Mesendoderm (in vitro differentiated cells): ENCODE measurements at regions not wholly inside any gene's neighbourhood (a gene's known extent, or its start where the extent isn't known, plus 50 kb on each side); places are given as distances from the start of the nearest gene placed in this dataset.

Experiments
- DNase-seq: peaks from one replicate; pipeline ENCODE4 v3.0.0; 2013
- H2AK5ac ChIP-seq: 2 replicates; pipeline ENCODE4 v1.6.1; 2013; ENCODE audit warnings: low read length, inconsistent platforms
- H2BK120ac ChIP-seq: 2 replicates; pipeline ENCODE4 v1.6.1; 2013; ENCODE audit warnings: low read depth, mild to moderate bottlenecking, low read length, moderate library complexity, mixed read lengths
- H2BK15ac ChIP-seq: replicated peaks from 2 replicates; pipeline ENCODE4 v1.6.1; 2013; ENCODE audit warnings: low read depth, mild to moderate bottlenecking, moderate library complexity
- H2BK5ac ChIP-seq: 2 replicates; pipeline ENCODE4 v1.6.1; 2013; ENCODE audit warnings: low read length, inconsistent platforms
- H3K18ac ChIP-seq: 2 replicates; pipeline ENCODE4 v1.6.1; 2013; ENCODE audit warnings: mild to moderate bottlenecking, low read length, mixed read lengths
- H3K23ac ChIP-seq: one replicate; pipeline ENCODE4 v1.6.1; 2013; ENCODE audit warnings: low read length
- H3K27ac ChIP-seq: 2 replicates; pipeline ENCODE4 v1.5.1; 2013; ENCODE audit warnings: low read depth, mild to moderate bottlenecking, inconsistent platforms, low read length, moderate library complexity
- H3K27me3 ChIP-seq: 2 replicates; pipeline ENCODE4 v1.6.1; 2013; ENCODE audit warnings: low read length, control low read depth, mild to moderate bottlenecking, inconsistent platforms; ENCODE audit not compliant: insufficient read depth, poor library complexity
- H3K36me3 ChIP-seq: 2 replicates; pipeline ENCODE4 v1.6.1; 2013; ENCODE audit warnings: low read length, inconsistent platforms; ENCODE audit not compliant: control insufficient read depth, insufficient read depth
- H3K4ac ChIP-seq: one replicate; pipeline ENCODE4 v1.6.1; 2013; ENCODE audit warnings: low read depth, mild to moderate bottlenecking, low read length, moderate library complexity
- H3K4me1 ChIP-seq: 2 replicates; pipeline ENCODE4 v1.6.1; 2013; ENCODE audit warnings: low read depth, low read length, inconsistent platforms; ENCODE audit not compliant: control insufficient read depth
- H3K4me2 ChIP-seq: 2 replicates; pipeline ENCODE4 v1.6.1; 2013; ENCODE audit warnings: low read length
- H3K4me3 ChIP-seq: 2 replicates; pipeline ENCODE4 v1.5.1; 2013; ENCODE audit warnings: mild to moderate bottlenecking, low read length
- H3K56ac ChIP-seq: one replicate; pipeline ENCODE4 v1.6.1; 2013; ENCODE audit warnings: low read length
- H3K79me1 ChIP-seq: 2 replicates; pipeline ENCODE4 v1.6.1; 2013; ENCODE audit warnings: low read length, inconsistent platforms
- H3K79me2 ChIP-seq: 2 replicates; pipeline ENCODE4 v1.6.1; 2013; ENCODE audit warnings: mild to moderate bottlenecking, low read length; ENCODE audit not compliant: control insufficient read depth, insufficient read depth
- H3K9ac ChIP-seq: 2 replicates; pipeline ENCODE4 v1.6.1; 2013; ENCODE audit warnings: low read length, inconsistent platforms
- H4K5ac ChIP-seq: one replicate; pipeline ENCODE4 v1.6.1; 2013; ENCODE audit warnings: low read length
- H4K8ac ChIP-seq: one replicate; pipeline ENCODE4 v1.6.1; 2013; ENCODE audit warnings: low read depth, mild to moderate bottlenecking, control low read depth, low read length, moderate library complexity
- WGBS: extraction: QIAGEN DNeasy Blood & Tissue Kit; methylation state at CpG from one replicate; pipeline ENCODE4 v1.1.7; 2013; ENCODE audit warnings: low lambda C conversion rate, missing lambda C conversion rate; ENCODE audit not compliant: insufficient coverage; ENCODE audit errors: extremely low coverage; 5-methylcytosine and 5-hydroxymethylcytosine counted together

DNA sequence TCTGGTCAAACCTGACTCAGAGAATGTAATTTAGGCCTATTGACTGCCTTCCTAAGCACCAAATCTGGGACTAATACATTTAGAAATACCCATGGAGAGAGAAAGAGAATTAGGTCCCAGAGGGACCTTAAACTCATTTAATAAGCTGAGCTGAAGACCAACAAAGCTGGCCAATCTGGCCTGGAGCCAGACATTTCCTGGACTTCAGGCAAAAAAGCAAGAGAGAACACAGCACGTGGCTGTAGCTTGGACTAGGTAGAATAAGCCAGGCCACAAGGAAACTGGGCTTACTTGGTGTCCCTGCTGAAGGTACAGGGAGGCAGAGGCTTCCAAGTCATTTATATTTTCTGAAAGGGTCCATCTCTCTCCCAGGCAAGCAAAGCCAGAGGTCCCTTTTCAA is 88.1 kb downstream of the RTP4 start:
- Histone ChIP-seq H3K9ac (no peak overlapping the region), H2BK15ac (no peak overlapping the region), H3K4ac (no peak overlapping the region), H3K36me3 (no peaks in the 10 kb centered on the region), H4K5ac (no peak overlapping the region), H2AK5ac (no peak overlapping the region), H3K79me2 (no peaks in the 10 kb centered on the region), H2BK5ac (no peak overlapping the region), H3K23ac (no peak overlapping the region), H3K4me1 (peaks cover 2% of the 10 kb centered on the region), H3K27me3 (no peaks in the 10 kb centered on the region), H3K27ac (no peak overlapping the region), H3K79me1 (no peaks in the 10 kb centered on the region), H2BK120ac (no peak overlapping the region), H3K18ac (peak overlapping the region; percentile 1), H3K56ac (no peak overlapping the region), H4K8ac (no peak overlapping the region), H3K4me3 (no peak overlapping the region), H3K4me2 (no peak overlapping the region)
- WGBS = no CpG with 5 or more reads among the region's 1 CpG
- DNase-seq = no peak

DNA sequence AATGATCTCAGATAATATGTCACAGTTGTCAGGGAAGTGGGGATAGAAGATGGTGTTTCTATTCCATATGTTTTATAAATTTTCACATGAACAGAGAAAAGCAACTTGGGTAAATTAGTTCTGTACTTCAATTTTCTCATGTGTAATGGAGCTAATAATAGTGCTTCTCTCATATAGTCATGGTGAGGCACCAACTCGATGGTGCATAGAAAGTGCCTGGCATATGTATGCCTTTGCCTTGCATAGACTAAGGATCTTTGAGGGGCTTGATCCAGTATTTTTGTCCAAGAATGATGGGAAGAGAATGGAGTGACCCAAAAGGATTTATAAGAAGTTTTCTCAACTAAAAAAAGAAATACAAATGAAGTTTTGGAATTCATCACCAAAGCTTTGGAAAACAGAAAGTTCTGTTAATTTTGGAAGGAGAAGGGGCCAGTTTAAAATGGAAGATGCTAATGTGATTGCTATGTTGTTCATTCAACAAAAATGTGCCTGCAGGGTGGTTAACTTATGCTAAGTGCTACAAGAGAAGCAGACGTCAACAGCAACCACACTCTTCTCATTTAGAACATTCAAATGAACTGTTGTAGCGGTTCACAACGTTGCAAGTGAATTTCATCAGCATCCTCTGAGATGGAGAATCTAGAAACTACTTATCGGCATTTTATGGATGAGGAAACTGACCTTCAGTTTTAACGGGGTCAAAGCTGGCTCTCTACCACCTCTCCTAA is 86.1 kb downstream of the RTP4 start:
- Histone ChIP-seq H3K4ac (no peak overlapping the region), H3K18ac (peak overlapping the region; percentile 75), H3K79me2 (no peaks in the 10 kb centered on the region), H3K4me1 (peaks cover 7% of the 10 kb centered on the region), H4K8ac (no peak overlapping the region), H4K5ac (no peak overlapping the region), H2BK120ac (no peak overlapping the region), H3K4me2 (no peak overlapping the region), H3K27ac (peak overlapping the region; percentile 60), H2AK5ac (no peak overlapping the region), H2BK5ac (no peak overlapping the region), H3K79me1 (no peaks in the 10 kb centered on the region), H3K9ac (no peak overlapping the region), H3K27me3 (no peaks in the 10 kb centered on the region), H3K36me3 (no peaks in the 10 kb centered on the region), H3K23ac (no peak overlapping the region), H3K4me3 (no peak overlapping the region), H3K56ac (no peak overlapping the region), H2BK15ac (peak overlapping the region; percentile 25)
- DNase-seq = peak; percentile 82
- WGBS = no CpG with 5 or more reads among the region's 6 CpGs

DNA sequence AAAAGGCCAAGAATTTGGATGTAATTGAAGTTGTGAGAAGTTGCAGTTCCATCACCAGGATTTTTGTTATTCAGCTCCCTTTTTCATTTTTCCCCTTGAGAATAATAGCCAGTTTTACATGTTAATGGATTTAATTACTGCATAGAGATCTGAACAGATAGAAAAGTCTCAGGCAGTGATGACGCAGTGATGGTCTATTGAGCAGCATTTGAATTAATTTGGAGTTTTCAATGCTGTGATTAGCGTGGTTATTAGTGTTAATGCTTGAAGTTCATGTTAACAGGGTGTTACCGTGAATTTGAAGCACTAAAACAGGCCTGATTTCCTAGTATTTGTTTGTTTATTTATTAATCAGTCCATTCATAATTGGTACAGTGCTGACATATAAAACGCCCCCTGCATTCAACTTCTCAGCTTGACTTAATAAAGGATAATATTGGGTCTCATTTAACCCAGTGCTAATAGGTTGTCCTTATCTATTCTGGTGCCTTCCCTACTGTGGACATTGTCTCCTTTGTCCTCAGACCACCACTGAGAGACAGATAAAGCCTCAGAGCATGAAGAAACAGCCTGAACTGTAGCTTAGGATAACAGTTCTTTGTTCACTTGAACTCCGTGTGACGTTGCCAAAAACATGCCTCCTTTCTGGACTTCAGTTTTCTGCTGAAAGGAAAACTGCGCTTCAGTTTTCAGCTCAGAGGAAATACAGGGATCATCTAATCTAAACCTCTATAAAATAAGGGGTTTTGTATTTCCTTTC is 82.4 kb downstream of the RTP4 start:
- Histone ChIP-seq H3K4me2 (no peak overlapping the region), H2AK5ac (no peak overlapping the region), H3K56ac (peak overlapping the region; percentile 51), H3K27ac (no peak overlapping the region), H3K36me3 (no peaks in the 10 kb centered on the region), H3K4me3 (no peak overlapping the region), H2BK5ac (no peak overlapping the region), H4K8ac (no peak overlapping the region), H2BK15ac (no peak overlapping the region), H3K4me1 (peaks cover 7% of the 10 kb centered on the region), H3K79me2 (no peaks in the 10 kb centered on the region), H4K5ac (no peak overlapping the region), H3K4ac (no peak overlapping the region), H3K23ac (no peak overlapping the region), H3K9ac (no peak overlapping the region), H3K18ac (no peak overlapping the region), H3K79me1 (no peaks in the 10 kb centered on the region), H2BK120ac (no peak overlapping the region), H3K27me3 (no peaks in the 10 kb centered on the region)
- WGBS = no CpG with 5 or more reads among the region's 7 CpGs
- DNase-seq = peak; percentile 80

DNA sequence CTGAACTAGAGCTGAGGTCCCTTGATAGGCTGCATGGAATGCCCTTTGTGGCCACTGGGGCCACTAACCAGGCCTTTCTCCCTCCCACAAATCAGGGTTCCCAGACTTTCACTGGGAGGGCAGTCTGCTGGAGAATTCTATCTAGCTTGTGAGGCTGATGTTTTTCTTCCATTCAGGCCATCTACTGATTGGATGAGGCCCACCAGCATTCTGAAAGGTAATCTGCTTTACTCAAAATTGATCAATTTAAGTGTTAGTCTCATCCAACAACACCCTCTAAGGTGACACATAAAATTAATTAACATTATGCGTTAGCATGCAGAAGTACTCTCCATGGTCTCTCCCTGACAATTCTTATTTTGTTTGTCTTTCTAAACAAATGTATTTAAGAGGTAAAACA is 80.5 kb downstream of the RTP4 start:
- WGBS = no CpG with 5 or more reads among the region's 1 CpG
- Histone ChIP-seq H3K27ac (no peak overlapping the region), H2AK5ac (peak overlapping the region; percentile 16), H2BK15ac (peak overlapping the region; percentile 28), H2BK5ac (no peak overlapping the region), H3K4me1 (peaks cover 7% of the 10 kb centered on the region), H3K4ac (no peak overlapping the region), H4K8ac (no peak overlapping the region), H3K18ac (no peak overlapping the region), H3K23ac (no peak overlapping the region), H4K5ac (no peak overlapping the region), H3K79me2 (no peaks in the 10 kb centered on the region), H3K36me3 (no peaks in the 10 kb centered on the region), H3K79me1 (no peaks in the 10 kb centered on the region), H3K27me3 (no peaks in the 10 kb centered on the region), H3K4me2 (no peak overlapping the region), H2BK120ac (no peak overlapping the region), H3K9ac (no peak overlapping the region), H3K56ac (no peak overlapping the region), H3K4me3 (no peak overlapping the region)
- DNase-seq = no peak

DNA sequence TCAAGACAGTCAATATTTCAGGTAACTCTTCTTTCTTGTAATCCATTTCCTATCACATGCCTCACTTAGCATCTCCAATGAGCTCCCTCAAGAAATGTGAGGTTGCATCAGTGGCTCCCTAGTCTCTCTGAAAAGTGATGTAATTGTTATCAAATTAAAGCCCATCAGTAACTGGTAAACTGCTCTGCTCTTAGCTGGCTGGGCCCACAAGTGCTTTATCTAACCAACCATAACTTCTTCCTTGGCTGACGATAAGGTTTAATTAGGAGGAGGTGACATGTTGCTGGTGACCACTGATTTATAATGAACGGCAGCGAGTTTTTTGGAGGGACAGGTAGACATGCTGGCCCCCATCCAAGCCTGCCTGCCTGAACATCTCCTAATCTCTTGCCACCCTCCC is 79.6 kb downstream of the RTP4 start:
- Histone ChIP-seq H3K56ac (no peak overlapping the region), H3K23ac (no peak overlapping the region), H2AK5ac (no peak overlapping the region), H3K4me3 (no peak overlapping the region), H3K36me3 (no peaks in the 10 kb centered on the region), H2BK120ac (no peak overlapping the region), H3K79me1 (no peaks in the 10 kb centered on the region), H3K27ac (no peak overlapping the region), H4K5ac (no peak overlapping the region), H2BK5ac (no peak overlapping the region), H3K4me1 (peaks cover 7% of the 10 kb centered on the region), H3K4ac (no peak overlapping the region), H3K18ac (no peak overlapping the region), H3K27me3 (no peaks in the 10 kb centered on the region), H3K9ac (no peak overlapping the region), H3K4me2 (no peak overlapping the region), H4K8ac (no peak overlapping the region), H3K79me2 (no peaks in the 10 kb centered on the region), H2BK15ac (no peak overlapping the region)
- no peak for DNase-seq
- no CpG with 5 or more reads among the region's 3 CpGs for WGBS
